ENCODE measurements at regions not wholly inside any gene's neighbourhood (a gene's known extent, or its start where the extent isn't known, plus 50 kb on each side); places are given as distances from the start of the nearest gene placed in this dataset.

GRCh38 chr5:144659634-144660227, 489.1 kb downstream of the KCTD16 start:
- TF ChIP-seq CTCF (IDR thresholded peaks at IDR 0.05) (no peak), POLR2A (IDR thresholded peaks at IDR 0.05) (no peak)

All from esophagus squamous epithelium (tissue), 4 donors.